ENCODE measurements at regions not wholly inside any gene's neighbourhood (a gene's known extent, or its start where the extent isn't known, plus 50 kb on each side); places are given as distances from the start of the nearest gene placed in this dataset.
"Not testable (repeated sequence)": the region's sequence is repeated elsewhere in the genome, so short reads cannot be mapped to it uniquely, and the experiment has no call there.

DNA sequence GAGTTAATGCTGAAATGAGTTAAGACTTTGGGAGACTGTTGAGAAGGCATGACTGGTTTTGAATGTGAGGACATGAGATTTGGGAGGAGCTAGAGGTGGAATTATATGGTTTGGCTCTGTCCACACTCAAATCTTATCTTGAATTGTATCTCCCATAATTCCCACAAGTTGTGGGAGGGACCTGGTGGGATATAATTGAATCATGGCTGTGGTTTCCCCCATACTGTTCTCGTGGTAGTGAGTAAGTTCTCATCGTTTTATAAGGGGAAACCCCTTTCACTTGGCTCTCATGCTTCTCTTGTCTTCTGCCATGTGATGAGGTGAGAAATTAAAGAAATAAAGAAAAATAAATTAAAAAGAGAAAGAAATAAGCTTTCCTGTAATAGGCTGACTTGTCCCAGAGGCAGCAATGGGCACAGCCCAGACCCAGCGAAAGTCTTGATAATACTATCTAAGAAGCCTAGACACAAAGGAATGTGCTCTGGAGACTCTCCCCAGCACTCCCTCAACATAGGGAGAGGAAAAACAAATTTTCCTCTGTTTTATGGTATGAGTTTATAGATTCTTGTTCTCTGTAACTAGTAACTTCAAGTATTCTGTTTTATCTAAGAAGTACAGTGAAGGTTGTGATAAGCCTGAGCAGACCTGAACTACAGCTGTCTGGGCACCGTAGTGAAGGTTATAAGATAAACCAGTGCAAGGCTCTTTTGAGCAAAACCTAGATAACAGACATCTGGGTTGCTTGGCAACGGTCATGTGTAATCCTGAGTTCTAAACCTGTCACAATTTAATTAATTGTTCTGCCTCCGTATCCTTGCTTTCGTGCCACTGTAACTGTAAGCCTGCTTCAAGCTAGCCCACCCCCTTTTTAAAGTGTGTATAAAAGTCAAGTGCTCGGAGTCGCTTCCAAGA, 88.9 kb upstream of the ECI2 start:
- no TSS peak for BruUV-seq (replicated peaks)
- DNase-seq = no peak
- ChIA-PET CTCF (interaction anchor here (0.6 kb wide), 1 partner anchor 335 kb away, joined by 3 read pairs; no protein-coding TSS in a partner anchor), POLR2A (ENCODE audit: unreplicated experiment) (no interaction called here)
- Histone ChIP-seq H3K9me2 (replicated peaks; ENCODE audit: low read length) (no peaks in the 10 kb centered on the region), H3K27me3 (ENCODE audit: low read length) (no peaks in the 10 kb centered on the region), H3K9me3 (ENCODE audit: low read length) (no peaks in the 10 kb centered on the region), H3K4me2 (ENCODE audit: low read length) (no peak overlapping the region), H4K20me1 (ENCODE audit: low read length) (no peaks in the 10 kb centered on the region), H3K27ac (ENCODE audit: low read length) (no peak overlapping the region), H3F3A (ENCODE audit: low read length, unreplicated experiment) (no peaks in the 10 kb centered on the region), H3K79me2 (ENCODE audit: low read length) (no peaks in the 10 kb centered on the region), H2AFZ (ENCODE audit: low read length) (no peak overlapping the region), H3K36me3 (ENCODE audit: low read depth, low read length) (no peaks in the 10 kb centered on the region), H3K9ac (ENCODE audit: low read length) (no peak overlapping the region), H3K4me1 (ENCODE audit: insufficient read depth, low read length) (no peaks in the 10 kb centered on the region), H3K4me3 (ENCODE audit: low read length) (no peak overlapping the region)
- intact Hi-C loops (cut with micrococcal nuclease) = no loop called here
- no peak for ATAC-seq
- no peak for TF ChIP-seq EZH2 (IDR thresholded peaks at IDR 0.05; ENCODE audit: low read length, unreplicated experiment)
- TF ChIP-seq EZH2phosphoT487 (IDR thresholded peaks at IDR 0.05; ENCODE audit: borderline replicate concordance, low read length) = no peak
- TF ChIP-seq, protein P1, sequence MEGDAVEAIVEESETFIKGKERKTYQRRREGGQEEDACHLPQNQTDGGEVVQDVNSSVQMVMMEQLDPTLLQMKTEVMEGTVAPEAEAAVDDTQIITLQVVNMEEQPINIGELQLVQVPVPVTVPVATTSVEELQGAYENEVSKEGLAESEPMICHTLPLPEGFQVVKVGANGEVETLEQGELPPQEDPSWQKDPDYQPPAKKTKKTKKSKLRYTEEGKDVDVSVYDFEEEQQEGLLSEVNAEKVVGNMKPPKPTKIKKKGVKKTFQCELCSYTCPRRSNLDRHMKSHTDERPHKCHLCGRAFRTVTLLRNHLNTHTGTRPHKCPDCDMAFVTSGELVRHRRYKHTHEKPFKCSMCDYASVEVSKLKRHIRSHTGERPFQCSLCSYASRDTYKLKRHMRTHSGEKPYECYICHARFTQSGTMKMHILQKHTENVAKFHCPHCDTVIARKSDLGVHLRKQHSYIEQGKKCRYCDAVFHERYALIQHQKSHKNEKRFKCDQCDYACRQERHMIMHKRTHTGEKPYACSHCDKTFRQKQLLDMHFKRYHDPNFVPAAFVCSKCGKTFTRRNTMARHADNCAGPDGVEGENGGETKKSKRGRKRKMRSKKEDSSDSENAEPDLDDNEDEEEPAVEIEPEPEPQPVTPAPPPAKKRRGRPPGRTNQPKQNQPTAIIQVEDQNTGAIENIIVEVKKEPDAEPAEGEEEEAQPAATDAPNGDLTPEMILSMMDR (conservative IDR thresholded peaks at IDR 0.05; ENCODE audit: low read depth, low read length) = no peak

DNA sequence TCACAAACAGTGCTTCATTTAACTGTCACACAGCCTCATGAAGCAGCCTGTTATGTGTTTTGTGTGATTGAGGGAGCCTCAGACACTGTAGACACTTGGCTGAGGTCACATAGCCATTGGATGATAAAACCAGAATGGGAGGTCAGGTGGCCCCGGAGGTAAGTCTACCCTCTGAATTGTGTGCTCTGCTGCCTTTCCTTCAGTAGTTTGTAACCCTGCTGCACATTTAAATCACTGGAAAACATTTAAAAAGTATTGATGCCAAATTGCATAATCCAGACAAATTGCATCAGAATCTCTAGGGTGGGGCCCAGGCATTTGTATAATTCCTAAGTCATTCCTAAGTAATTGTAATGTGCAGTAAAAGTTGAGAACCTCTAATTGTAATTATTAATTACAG, 85.2 kb upstream of the ECI2 start:
- no TSS peak for BruUV-seq (replicated peaks)

DNA sequence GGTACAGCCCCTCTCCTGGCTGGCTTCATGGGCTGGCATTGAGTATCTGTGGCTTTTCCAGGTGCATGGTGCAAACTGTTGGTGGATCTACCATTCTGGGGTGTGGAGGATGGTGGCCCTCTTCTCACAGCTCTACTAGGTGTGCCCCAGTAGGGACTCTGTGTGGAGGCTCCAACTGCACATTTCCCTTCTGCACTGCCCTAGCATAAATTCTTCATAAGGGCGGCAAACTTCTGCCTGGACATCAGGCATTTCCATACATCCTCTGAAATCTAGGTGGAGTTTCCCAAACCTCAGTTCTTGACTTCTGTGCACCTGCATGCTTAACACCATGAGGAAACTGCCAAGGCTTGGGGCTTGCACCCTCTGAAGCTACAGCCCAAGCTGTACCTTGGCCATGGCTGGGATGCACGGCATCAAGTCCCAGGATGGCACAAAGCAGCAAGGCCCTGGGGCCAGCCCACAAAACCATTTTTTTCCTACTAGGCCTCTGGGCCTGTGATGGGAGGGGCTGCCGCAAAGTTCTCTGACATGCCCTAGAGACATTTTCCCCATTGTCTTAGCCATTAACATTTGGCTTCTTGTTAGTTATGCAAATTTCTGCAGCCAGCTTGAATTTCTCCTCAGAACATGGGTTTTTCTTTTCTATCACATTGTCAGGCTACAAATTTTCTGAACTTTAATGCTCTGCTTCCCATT, 83.4 kb upstream of the ECI2 start:
- DNase-seq; H4K20me1 ChIP-seq (ENCODE audit: low read length); CTCF ChIA-PET; H3K79me2 ChIP-seq (ENCODE audit: low read length); H2AFZ ChIP-seq (ENCODE audit: low read length); H3K36me3 ChIP-seq (ENCODE audit: low read depth, low read length); H3K9ac ChIP-seq (ENCODE audit: low read length); H3K27ac ChIP-seq (ENCODE audit: low read length); H3K4me1 ChIP-seq (ENCODE audit: insufficient read depth, low read length); intact Hi-C loops (cut with micrococcal nuclease); H3K4me2 ChIP-seq (ENCODE audit: low read length); BruUV-seq (replicated peaks); ATAC-seq; H3F3A ChIP-seq (ENCODE audit: low read length, unreplicated experiment); POLR2A ChIA-PET (ENCODE audit: unreplicated experiment); H3K9me3 ChIP-seq (ENCODE audit: low read length); H3K9me2 ChIP-seq (replicated peaks; ENCODE audit: low read length); H3K4me3 ChIP-seq (ENCODE audit: low read length); H3K27me3 ChIP-seq (ENCODE audit: low read length): not testable (repeated sequence)

More for the DNA sequence above, 85.2 kb upstream of the ECI2 start:
- H3K9ac ChIP-seq (ENCODE audit: low read length) = no peak overlapping the region
- no peak overlapping the region for H3K4me2 ChIP-seq (ENCODE audit: low read length)
- ChIA-PET CTCF (no interaction called here), POLR2A (ENCODE audit: unreplicated experiment) (no interaction called here)
- no peak overlapping the region for H2AFZ ChIP-seq (ENCODE audit: low read length)
- TF ChIP-seq, protein P1 (conservative IDR thresholded peaks at IDR 0.05; ENCODE audit: low read depth, low read length) = no peak
- TF ChIP-seq EZH2phosphoT487 (IDR thresholded peaks at IDR 0.05; ENCODE audit: borderline replicate concordance, low read length) = no peak
- no peak for TF ChIP-seq EZH2 (IDR thresholded peaks at IDR 0.05; ENCODE audit: low read length, unreplicated experiment)
- no peaks in the 10 kb centered on the region for H3K9me2 ChIP-seq (replicated peaks; ENCODE audit: low read length)
- no peaks in the 10 kb centered on the region for H3K36me3 ChIP-seq (ENCODE audit: low read depth, low read length)
- H3F3A ChIP-seq (ENCODE audit: low read length, unreplicated experiment) = no peaks in the 10 kb centered on the region
- H3K9me3 ChIP-seq (ENCODE audit: low read length) = no peaks in the 10 kb centered on the region
- H3K27me3 ChIP-seq (ENCODE audit: low read length) = no peaks in the 10 kb centered on the region
- no peak overlapping the region for H3K4me3 ChIP-seq (ENCODE audit: low read length)
- no peak for ATAC-seq
- no peak overlapping the region for H3K27ac ChIP-seq (ENCODE audit: low read length)
- no peaks in the 10 kb centered on the region for H3K79me2 ChIP-seq (ENCODE audit: low read length)
- H3K4me1 ChIP-seq (ENCODE audit: insufficient read depth, low read length) = no peaks in the 10 kb centered on the region
- DNase-seq = no peak
- H4K20me1 ChIP-seq (ENCODE audit: low read length) = no peaks in the 10 kb centered on the region
- intact Hi-C loops (cut with micrococcal nuclease) = no loop called here
